ENCODE measurements at regions not wholly inside any gene's neighbourhood (a gene's known extent, or its start where the extent isn't known, plus 50 kb on each side); places are given as distances from the start of the nearest gene placed in this dataset. TPM values are rescaled to one million over a fixed set of nuclear protein-coding genes. Genes with fewer than 3 reads are reported as not detected.

Small RNA genes lying in the stretch of these regions (small RNA-seq; reads per million reads assigned to genes)
- gene AL392089.1, result not detected
- not detected for gene RNU6-1327P
